Astrocyte (in vitro differentiated cells and primary cell): ENCODE measurements at regions not wholly inside any gene's neighbourhood (a gene's known extent, or its start where the extent isn't known, plus 50 kb on each side); places are given as distances from the start of the nearest gene placed in this dataset.

Experiments used
- DNase-seq: peaks from one replicate; pipeline ENCODE4 v3.0.0-alpha.2; 2010; ENCODE audit warnings: low read depth
- FAIRE-seq: peaks from 2 replicates; lab custom pipeline; 2011; peaks lifted over from hg19 to GRCh38; lab: Jason Lieb, UNC
- H2AFZ ChIP-seq: 2 replicates; pipeline ENCODE4 v1.6.0; 2012; ENCODE audit warnings: low read depth, low read length, inconsistent platforms
- H3K27ac ChIP-seq: 2 replicates; pipeline ENCODE4 v1.5.1; 2011; ENCODE audit warnings: low read depth, low read length, inconsistent platforms
- H3K27me3 ChIP-seq: 2 replicates; pipeline ENCODE4 v1.6.0; 2011; ENCODE audit warnings: low read length, inconsistent platforms; ENCODE audit not compliant: insufficient read depth
- H3K36me3 ChIP-seq: 2 replicates; pipeline ENCODE4 v1.5.1; 2011; ENCODE audit warnings: low read length, inconsistent platforms; ENCODE audit not compliant: insufficient read depth
- H3K4me1 ChIP-seq: 2 replicates; pipeline ENCODE4 v1.5.1; 2011; ENCODE audit warnings: low read length, inconsistent platforms; ENCODE audit not compliant: insufficient read depth
- H3K4me2 ChIP-seq: 2 replicates; pipeline ENCODE4 v1.6.0; 2012; ENCODE audit warnings: low read length, inconsistent platforms
- H3K4me3 ChIP-seq: 2 replicates; pipeline ENCODE4 v1.5.1; 2011; ENCODE audit warnings: low read depth, mild to moderate bottlenecking, low read length, inconsistent platforms; ENCODE audit not compliant: insufficient read depth
- H3K79me2 ChIP-seq: 2 replicates; pipeline ENCODE4 v1.6.0; 2012; ENCODE audit warnings: mild to moderate bottlenecking, low read length, inconsistent platforms; ENCODE audit not compliant: insufficient read depth
- H3K9ac ChIP-seq: 2 replicates; pipeline ENCODE4 v1.6.0; 2012; ENCODE audit warnings: mild to moderate bottlenecking, low read length, inconsistent platforms
- H3K9me3 ChIP-seq: 2 replicates; pipeline ENCODE4 v1.5.1; 2012; ENCODE audit warnings: low read depth, mild to moderate bottlenecking, low read length, inconsistent platforms; ENCODE audit not compliant: insufficient read depth
- H4K20me1 ChIP-seq: 2 replicates; pipeline ENCODE4 v1.6.0; 2012; ENCODE audit warnings: low read length, inconsistent platforms; ENCODE audit not compliant: insufficient read depth
- H3K27ac Mint-ChIP-seq: one replicate; pipeline ENCODE4 v1.8.0; 2021; ENCODE audit warnings: mild to moderate bottlenecking, mixed read lengths; ENCODE audit not compliant: unreplicated experiment
- H3K27me3 Mint-ChIP-seq: one replicate; pipeline ENCODE4 v1.8.0; 2021; ENCODE audit warnings: low read depth, mixed read lengths; ENCODE audit not compliant: unreplicated experiment
- H3K36me3 Mint-ChIP-seq: one replicate; pipeline ENCODE4 v1.8.0; 2021; ENCODE audit warnings: low read depth, mixed read lengths; ENCODE audit not compliant: unreplicated experiment
- H3K4me1 Mint-ChIP-seq: one replicate; pipeline ENCODE4 v1.8.0; 2021; ENCODE audit warnings: low read depth, mixed read lengths; ENCODE audit not compliant: unreplicated experiment
- H3K4me3 Mint-ChIP-seq: one replicate; pipeline ENCODE4 v1.8.0; 2021; ENCODE audit warnings: mild to moderate bottlenecking, moderate library complexity, mixed read lengths; ENCODE audit not compliant: unreplicated experiment
- H3K9me3 Mint-ChIP-seq: one replicate; pipeline ENCODE4 v1.8.0; 2021; ENCODE audit warnings: mild to moderate bottlenecking, mixed read lengths; ENCODE audit not compliant: unreplicated experiment
- CTCF ChIP-seq: IDR thresholded peaks from 2 replicates; pipeline ENCODE4 v1.5.1; 2011; ENCODE audit warnings: low read depth, mild to moderate bottlenecking, inconsistent platforms, low read length, moderate library complexity; ENCODE audit not compliant: insufficient read depth
- EZH2 ChIP-seq: IDR thresholded peaks from 2 replicates; pipeline ENCODE4 v1.6.1; 2012; ENCODE audit warnings: mild to moderate bottlenecking, low read length, inconsistent platforms; ENCODE audit not compliant: insufficient read depth

GRCh38 chr3:66659056-66659455 is 158.2 kb upstream of the LRIG1 start:
- no peak overlapping the region for H3K9ac ChIP-seq
- H3K4me1 ChIP-seq, result no peaks in the 10 kb centered on the region
- H3K4me3 ChIP-seq, result no peak overlapping the region
- H3K27me3 ChIP-seq, result no peaks in the 10 kb centered on the region
- Mint-ChIP-seq H3K4me1 (no peaks in the 10 kb centered on the region), H3K36me3 (no peaks in the 10 kb centered on the region), H3K27me3 (peaks cover 3% of the 10 kb centered on the region), H3K27ac (no peak overlapping the region), H3K9me3 (peaks cover 4% of the 10 kb centered on the region), H3K4me3 (no peak overlapping the region)
- DNase-seq (no peak), FAIRE-seq (no peak)
- H2AFZ ChIP-seq, result no peak overlapping the region
- no peaks in the 10 kb centered on the region for H3K36me3 ChIP-seq
- H3K4me2 ChIP-seq, result no peak overlapping the region
- no peak overlapping the region for H3K27ac ChIP-seq
- TF ChIP-seq CTCF (no peak), EZH2 (no peak)
- H4K20me1 ChIP-seq, result no peaks in the 10 kb centered on the region
- H3K9me3 ChIP-seq, result no peaks in the 10 kb centered on the region
- H3K79me2 ChIP-seq, result no peaks in the 10 kb centered on the region

- no peak overlapping the region for H3K4me3 Mint-ChIP-seq
- Histone ChIP-seq H3K27me3 (no peaks in the 10 kb centered on the region), H3K4me3 (no peak overlapping the region), H3K27ac (no peak overlapping the region), H3K4me2 (no peak overlapping the region), H3K9me3 (no peaks in the 10 kb centered on the region), H3K79me2 (no peaks in the 10 kb centered on the region), H3K4me1 (no peaks in the 10 kb centered on the region), H2AFZ (no peak overlapping the region), H3K36me3 (no peaks in the 10 kb centered on the region), H3K9ac (no peak overlapping the region), H4K20me1 (no peaks in the 10 kb centered on the region)
- H3K27me3 Mint-ChIP-seq, result peaks cover 5% of the 10 kb centered on the region
- no peak for DNase-seq
- H3K36me3 Mint-ChIP-seq, result no peaks in the 10 kb centered on the region
- H3K9me3 Mint-ChIP-seq, result peaks cover 4% of the 10 kb centered on the region
- no peaks in the 10 kb centered on the region for H3K4me1 Mint-ChIP-seq
- H3K27ac Mint-ChIP-seq, result peak overlapping the region; percentile 19
- TF ChIP-seq EZH2 (no peak), CTCF (no peak)
- no peak for FAIRE-seq
Observed at GRCh38 chr3:66661628-66662027, 160.8 kb upstream of the LRIG1 start.

GRCh38 chr3:66662894-66663293 is 162.1 kb upstream of the LRIG1 start:
- H3K27ac Mint-ChIP-seq, result no peak overlapping the region
- H3K9me3 ChIP-seq, result no peaks in the 10 kb centered on the region
- H3K27me3 ChIP-seq, result no peaks in the 10 kb centered on the region
- H3K27ac ChIP-seq, result no peak overlapping the region
- H3K4me3 Mint-ChIP-seq, result no peak overlapping the region
- no peaks in the 10 kb centered on the region for H3K36me3 Mint-ChIP-seq
- no peak for DNase-seq
- no peak for TF ChIP-seq CTCF
- TF ChIP-seq EZH2, result no peak
- no peak overlapping the region for H3K9ac ChIP-seq
- H3K9me3 Mint-ChIP-seq, result peaks cover 2% of the 10 kb centered on the region
- H3K79me2 ChIP-seq, result no peaks in the 10 kb centered on the region
- no peak overlapping the region for H2AFZ ChIP-seq
- H3K4me2 ChIP-seq, result no peak overlapping the region
- peaks cover 9% of the 10 kb centered on the region for H3K27me3 Mint-ChIP-seq
- no peaks in the 10 kb centered on the region for H3K4me1 ChIP-seq
- H3K36me3 ChIP-seq, result no peaks in the 10 kb centered on the region
- no peak overlapping the region for H3K4me3 ChIP-seq
- FAIRE-seq, result no peak
- H3K4me1 Mint-ChIP-seq, result no peaks in the 10 kb centered on the region
- H4K20me1 ChIP-seq, result no peaks in the 10 kb centered on the region
